ENCODE measurements at regions not wholly inside any gene's neighbourhood (a gene's known extent, or its start where the extent isn't known, plus 50 kb on each side); places are given as distances from the start of the nearest gene placed in this dataset.

- Histone ChIP-seq H3K27ac (ENCODE audit: control insufficient read depth, insufficient read depth) (no peak overlapping the region), H3K4me1 (ENCODE audit: control insufficient read depth, insufficient read depth, low read length) (no peaks in the 10 kb centered on the region), H4K20me1 (ENCODE audit: control insufficient read depth, insufficient read depth) (no peaks in the 10 kb centered on the region), H3K4me3 (no peak overlapping the region), H3K36me3 (ENCODE audit: control insufficient read depth in 2 of 2, insufficient read depth in 2 of 2, low read length in 1 of 2) (no peaks in the 10 kb centered on the region), H3K9me3 (replicated peaks; ENCODE audit: control insufficient read depth, insufficient read depth, low read length) (no peaks in the 10 kb centered on the region), H3K4me2 (ENCODE audit: control insufficient read depth, insufficient read depth) (no peak overlapping the region), H3K27me3 (replicated peaks in 1 of 2; ENCODE audit: control insufficient read depth in 2 of 2, insufficient read depth in 2 of 2, low read length in 1 of 2) (no peaks in the 10 kb centered on the region), H2AFZ (ENCODE audit: control insufficient read depth, low read depth, low read length) (no peak overlapping the region), H3K9ac (ENCODE audit: control insufficient read depth, insufficient read depth, low read length) (no peak overlapping the region), H3K79me2 (ENCODE audit: control insufficient read depth, insufficient read depth, low read length) (no peaks in the 10 kb centered on the region)
- ChIA-PET CTCF (interaction anchor here (1.0 to 1.4 kb wide), 3 partner anchors 17 to 624 kb away, joined by 3 to 8 read pairs (median 3); no protein-coding TSS in a partner anchor), RAD21 (ENCODE audit: unreplicated experiment) (interaction anchor here (0.7 to 0.9 kb wide), 2 partner anchors 533 to 622 kb away, joined by 3 to 4 read pairs; no protein-coding TSS in a partner anchor), SMC1A (ENCODE audit: uncharacterized antibody, unreplicated experiment) (interaction anchor here (0.9 to 1.4 kb wide), 3 partner anchors 13 to 65 kb away, joined by 3 read pairs; no protein-coding TSS in a partner anchor), POLR2A (no interaction called here)
- TF ChIP-seq STAT1 (conservative IDR thresholded peaks at IDR 0.05): no peak
- TF ChIP-seq CBX5 (IDR thresholded peaks at IDR 0.05; ENCODE audit: low read depth): no peak
- no peak for TF ChIP-seq HDAC6 (IDR thresholded peaks at IDR 0.05; ENCODE audit: unreplicated experiment)
- no peak for TF ChIP-seq NRF1 (conservative IDR thresholded peaks at IDR 0.05; ENCODE audit: low read depth, low read length)
- no peak for TF ChIP-seq MLLT1 (IDR thresholded peaks at IDR 0.05)
- no peak for TF ChIP-seq ZBED1 (IDR thresholded peaks at IDR 0.05; ENCODE audit: borderline replicate concordance)
- no peak for TF ChIP-seq SP1 (IDR thresholded peaks at IDR 0.05; ENCODE audit: low read depth, low read length)
- TF ChIP-seq BCL3 (IDR thresholded peaks at IDR 0.05; ENCODE audit: borderline replicate concordance, insufficient read depth, low read depth, low read length, poor library complexity, severe bottlenecking): no peak
- no peak for TF ChIP-seq SMC3 (IDR thresholded peaks at IDR 0.05; ENCODE audit: borderline replicate concordance, low read length)
- no peak for TF ChIP-seq SMAD5 (IDR thresholded peaks at IDR 0.05; ENCODE audit: low read depth)
- TF ChIP-seq ZNF384 (IDR thresholded peaks at IDR 0.05; ENCODE audit: borderline replicate concordance, low read depth, low read length): no peak
- TF ChIP-seq RB1 (IDR thresholded peaks at IDR 0.05; ENCODE audit: borderline replicate concordance): no peak
- no peak for TF ChIP-seq JUNB (IDR thresholded peaks at IDR 0.05)
- TF ChIP-seq GABPA (IDR thresholded peaks at IDR 0.05; ENCODE audit: low read depth): no peak
- no peak for TF ChIP-seq E2F8 (IDR thresholded peaks at IDR 0.05; ENCODE audit: low read depth, partially characterized antibody)
- no peak for TF ChIP-seq IRF4 (IDR thresholded peaks at IDR 0.05; ENCODE audit: low read depth, low read length)
- no peak for TF ChIP-seq NFXL1 (IDR thresholded peaks at IDR 0.05; ENCODE audit: borderline replicate concordance)
- no peak for TF ChIP-seq MXI1 (IDR thresholded peaks at IDR 0.05; ENCODE audit: low read depth, low read length)
- TF ChIP-seq CBX3 (IDR thresholded peaks at IDR 0.05; ENCODE audit: borderline replicate concordance, low read depth): no peak
- 40% methylated on average over 2 of the region's 2 CpGs for WGBS (ENCODE audit: insufficient coverage, insufficient replicate concordance, low lambda C conversion rate, missing lambda C conversion rate)
- intact Hi-C loops (cut with micrococcal nuclease; ENCODE audit: unreplicated experiment) (loop anchor here (10.0 kb wide), 1 partner anchor 368 kb away; no protein-coding TSS in a partner anchor), in situ Hi-C loops (cut with MboI) (no loop called here)
- no TSS peak for BruUV-seq (replicated peaks)
- DNase-seq (ENCODE audit: low read depth, low spot score) (no peak), ATAC-seq (no peak), FAIRE-seq (no peak)
Observed at GRCh38 chr6:88246654-88247053, 80.5 kb upstream of the CNR1 start.
